RPMI8226 (cell line): ENCODE measurements at regions not wholly inside any gene's neighbourhood (a gene's known extent, or its start where the extent isn't known, plus 50 kb on each side); places are given as distances from the start of the nearest gene placed in this dataset.

Experiments
- DNase-seq: peaks from one replicate; pipeline ENCODE4 v3.0.0-alpha.2; 2015

DNA sequence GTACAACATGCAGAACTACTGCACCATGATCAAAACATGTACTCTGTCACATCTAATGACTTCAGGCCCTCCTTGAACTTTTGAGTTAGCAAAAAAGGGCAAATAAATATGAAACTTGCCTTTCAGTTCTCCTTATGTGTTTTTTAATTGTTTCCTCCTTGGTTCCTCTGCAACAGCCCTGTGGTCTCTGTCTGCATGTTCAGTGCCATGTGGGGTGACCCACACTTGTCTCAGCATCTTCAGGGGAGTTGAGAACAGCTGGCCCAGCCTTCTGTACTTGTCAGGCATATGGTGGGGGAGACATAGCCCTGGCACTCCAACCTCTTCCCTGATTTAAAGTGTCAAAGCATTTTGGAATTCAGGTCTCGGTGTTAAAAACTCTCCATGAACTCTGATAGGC, 188.0 kb upstream of the PGRMC2 start:
- no peak for DNase-seq

DNA sequence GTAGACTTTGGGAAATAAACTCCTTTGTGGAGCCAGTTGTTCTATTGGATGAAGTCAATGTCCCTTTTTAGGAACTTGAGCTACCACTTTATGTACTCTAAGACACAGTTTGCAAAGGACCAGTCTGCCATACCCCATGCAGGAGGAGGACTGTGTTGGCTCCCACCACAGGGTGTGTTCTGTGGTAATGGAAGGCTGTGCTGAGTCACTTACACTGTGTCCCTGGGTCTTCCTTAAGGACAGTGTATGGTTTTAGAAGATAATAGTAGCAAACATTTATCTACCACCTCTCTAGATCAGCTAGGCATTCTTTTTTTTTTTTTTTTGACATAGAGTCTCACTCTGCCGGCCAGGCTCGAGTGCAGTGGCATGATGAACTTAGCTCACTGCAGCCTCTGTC, 184.0 kb upstream of the PGRMC2 start:
- DNase-seq = no peak

DNA sequence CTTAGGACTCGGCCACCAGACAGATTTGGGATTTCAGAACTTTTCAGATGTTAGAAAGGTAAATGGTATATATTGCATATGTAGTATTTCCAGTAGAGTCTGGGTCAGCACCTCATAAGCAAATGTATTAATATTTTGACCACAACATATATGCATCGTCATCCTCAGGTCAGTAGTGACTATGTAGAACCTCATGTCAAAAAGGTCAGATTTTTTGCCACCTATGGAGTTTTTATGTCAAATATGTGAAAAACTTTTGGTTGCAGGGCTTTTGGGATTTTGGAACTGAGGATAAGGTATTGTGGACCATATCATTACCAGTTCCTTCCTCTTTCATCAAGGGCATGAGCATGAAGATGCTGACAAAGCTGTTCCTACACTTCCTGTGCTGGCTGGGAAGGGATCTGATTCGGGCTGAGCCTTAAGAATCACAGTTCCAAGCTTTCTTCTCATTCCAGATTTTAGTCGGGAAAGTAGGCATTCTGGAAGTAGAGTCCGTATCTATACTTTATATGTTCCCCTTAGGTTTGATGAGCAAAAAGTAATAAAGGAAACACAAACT, 183.0 kb upstream of the PGRMC2 start:
- DNase-seq = no peak

DNA sequence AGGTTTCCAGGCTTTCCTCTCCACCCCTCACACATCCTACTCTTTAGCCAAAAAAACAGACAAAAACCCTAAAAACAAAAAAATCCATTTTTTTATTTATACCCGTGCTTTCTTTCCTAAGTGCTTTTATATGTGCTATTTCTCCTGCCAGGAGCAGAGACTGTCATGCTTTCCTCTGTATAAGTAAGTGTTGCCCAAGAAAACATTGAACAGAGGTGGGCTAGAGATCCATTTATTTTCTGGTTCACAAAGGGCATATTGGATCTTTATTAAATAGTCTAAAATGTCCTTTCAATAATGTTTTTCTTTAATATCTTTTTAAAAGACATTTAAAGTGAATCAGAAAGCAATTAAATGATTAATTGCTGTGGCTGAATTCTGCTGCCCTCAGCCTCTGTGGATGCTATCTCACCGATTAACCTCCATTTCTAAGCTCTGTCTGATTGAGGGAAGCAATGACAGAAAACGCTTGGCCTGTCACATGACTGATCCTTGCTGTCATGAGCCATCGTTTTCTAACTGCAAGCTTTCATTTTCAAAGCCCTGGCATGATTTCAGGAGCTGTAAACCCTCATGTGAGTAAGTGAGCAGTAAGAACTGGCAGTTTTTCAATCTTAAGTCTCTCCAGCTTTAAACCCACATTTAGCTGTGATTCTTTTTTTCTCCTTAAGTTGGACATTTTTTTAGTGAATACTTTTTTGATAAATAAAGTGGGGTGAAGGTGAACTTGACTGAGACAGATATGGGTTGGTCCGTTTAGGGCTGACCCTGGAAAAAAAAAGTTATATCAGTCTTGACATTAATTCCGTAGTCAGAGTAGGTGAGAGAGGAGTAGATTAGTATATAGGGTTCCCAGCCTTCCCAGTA, 180.7 kb upstream of the PGRMC2 start:
- DNase-seq = peak; percentile 10

DNA sequence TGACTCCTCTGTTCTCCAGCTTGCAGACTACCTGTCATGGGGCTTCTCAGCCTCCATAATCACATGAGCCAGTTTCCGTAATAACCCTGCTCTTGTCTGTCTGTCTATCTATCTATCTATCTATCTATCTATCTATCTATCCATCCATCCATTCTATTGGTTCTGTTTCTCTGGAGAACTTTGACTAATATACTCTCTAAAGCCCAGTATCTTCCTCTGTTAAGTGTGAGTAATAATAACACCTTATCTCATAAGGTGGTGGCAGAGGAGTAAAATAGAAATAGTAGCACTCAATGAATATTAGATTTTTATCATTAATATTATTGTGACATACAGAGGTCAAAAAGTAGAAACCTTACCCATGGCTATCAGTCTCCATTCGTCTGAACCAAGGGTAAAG, 177.9 kb upstream of the PGRMC2 start:
- no peak for DNase-seq

GRCh38 chr4:128463006-128463405, 175.4 kb upstream of the PGRMC2 start:
- DNase-seq = no peak

GRCh38 chr4:128462103-128462783, 174.6 kb upstream of the PGRMC2 start:
- no peak for DNase-seq

- no peak for DNase-seq
Measured at GRCh38 chr4:128461291-128462102, 173.9 kb upstream of the PGRMC2 start.

DNA sequence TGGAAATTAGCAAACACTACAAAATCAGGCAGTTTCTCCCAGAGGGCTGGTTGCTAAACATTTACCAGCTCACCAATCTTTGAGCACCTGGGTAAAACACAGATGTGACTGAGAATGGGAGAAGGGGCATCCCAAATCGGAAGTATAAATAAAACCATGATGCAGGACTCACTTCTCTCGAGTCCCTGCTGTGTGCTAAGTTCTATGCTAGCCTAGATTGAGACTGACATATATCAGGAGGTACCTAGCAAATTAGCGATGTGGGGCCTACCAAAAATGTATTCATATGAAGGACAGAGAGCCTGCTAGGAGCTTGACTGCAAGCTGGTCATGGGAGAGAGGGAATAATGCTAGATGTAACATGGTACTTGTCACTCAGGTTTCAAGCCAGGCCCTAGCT, 171.9 kb upstream of the PGRMC2 start:
- no peak for DNase-seq

DNA sequence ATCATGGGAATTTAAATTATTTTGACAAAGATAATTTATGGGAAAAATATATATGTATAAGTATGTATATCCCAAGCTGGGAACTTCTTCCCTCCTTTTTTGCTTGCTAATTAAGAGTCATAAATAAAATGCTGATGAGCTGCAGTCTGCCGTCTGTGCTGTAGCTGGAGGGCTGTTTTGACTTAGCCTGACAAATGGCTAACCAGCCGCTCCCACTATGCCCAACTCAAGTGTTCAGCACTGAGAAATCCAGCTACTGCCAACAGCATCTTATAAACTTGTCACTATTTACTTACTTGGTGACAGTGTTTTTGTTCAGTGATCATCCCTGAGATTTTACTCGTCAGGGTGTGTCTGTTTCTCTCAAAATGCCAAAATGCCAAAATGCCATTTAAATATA, 171.2 kb upstream of the PGRMC2 start:
- no peak for DNase-seq

- no peak for DNase-seq
Measured at GRCh38 chr4:128457726-128458125, 170.1 kb upstream of the PGRMC2 start.

DNA sequence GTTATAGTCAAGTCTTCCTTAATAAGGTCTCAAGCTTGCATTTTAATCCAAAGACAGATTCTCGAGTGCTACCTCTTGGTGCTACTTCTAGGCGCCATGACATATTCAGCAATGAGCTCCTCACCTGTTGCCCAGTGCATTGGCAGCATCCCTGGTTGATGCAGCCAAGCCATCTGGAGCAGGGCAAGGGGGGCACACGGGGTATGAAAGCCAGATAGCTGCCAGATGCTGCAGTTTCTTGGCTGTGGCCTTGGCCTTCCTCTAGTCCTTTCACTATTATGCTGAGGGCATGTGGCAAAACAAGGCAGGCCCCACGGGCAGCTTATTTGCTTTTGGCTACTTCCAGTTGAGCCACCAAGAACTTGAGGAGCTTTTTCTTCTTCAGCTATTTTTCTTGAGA, 168.6 kb upstream of the PGRMC2 start:
- DNase-seq = no peak

- DNase-seq = no peak
Measured at GRCh38 chr4:128455480-128455879, 167.9 kb upstream of the PGRMC2 start.

DNA sequence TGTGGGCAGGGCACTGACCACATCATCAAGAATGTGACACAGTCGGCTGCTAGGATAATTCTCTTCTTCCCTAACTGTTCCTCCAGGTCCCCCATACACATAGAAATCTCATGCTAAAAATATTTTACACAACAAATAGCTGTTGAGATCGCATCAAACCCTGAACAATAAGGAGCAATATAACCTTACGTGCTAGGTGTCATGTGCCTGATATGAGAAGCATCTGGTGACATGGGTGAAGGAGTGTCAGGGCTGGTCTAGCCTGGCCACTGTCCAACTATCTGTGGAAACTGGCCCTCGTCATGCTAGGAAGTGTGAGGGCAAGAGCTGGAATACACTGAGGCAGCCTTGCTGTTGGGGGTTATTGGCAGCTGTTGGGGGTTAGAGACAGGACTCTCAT, 167.3 kb upstream of the PGRMC2 start:
- DNase-seq = no peak

DNA sequence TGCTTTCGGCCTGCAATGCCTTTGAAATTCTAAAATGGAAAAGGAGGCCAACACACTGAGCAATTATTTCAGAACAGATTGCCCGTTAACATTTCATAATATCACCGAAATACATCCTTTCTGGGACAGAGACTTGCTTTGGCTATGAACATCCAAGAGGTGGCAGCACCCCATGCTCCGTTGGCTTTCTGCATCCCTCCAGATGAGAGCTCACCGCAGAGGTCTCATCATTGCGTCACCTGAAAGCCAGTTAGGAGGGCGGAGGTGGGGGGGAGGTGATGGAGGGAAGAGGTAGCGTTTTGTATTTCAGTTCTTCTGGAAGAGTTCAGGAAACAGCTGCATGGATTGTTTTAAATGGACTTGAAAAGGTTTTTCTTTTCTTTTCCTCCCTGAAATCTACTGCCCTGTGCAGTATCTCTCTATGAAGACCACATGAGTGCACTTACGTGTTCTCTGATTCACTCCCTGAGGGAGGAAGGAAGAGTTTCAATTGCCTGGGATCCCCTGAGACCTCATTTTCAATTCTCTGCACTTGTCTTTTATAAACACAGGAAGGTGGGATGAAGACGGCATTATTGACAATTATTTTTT, 166.8 kb upstream of the PGRMC2 start:
- peak; percentile 66 for DNase-seq

- no peak for DNase-seq
Measured at GRCh38 chr4:128452415-128452814, 164.8 kb upstream of the PGRMC2 start.

GRCh38 chr4:128451270-128451905, 163.8 kb upstream of the PGRMC2 start:
- no peak for DNase-seq

GRCh38 chr4:128450326-128451120, 162.9 kb upstream of the PGRMC2 start:
- no peak for DNase-seq

DNA sequence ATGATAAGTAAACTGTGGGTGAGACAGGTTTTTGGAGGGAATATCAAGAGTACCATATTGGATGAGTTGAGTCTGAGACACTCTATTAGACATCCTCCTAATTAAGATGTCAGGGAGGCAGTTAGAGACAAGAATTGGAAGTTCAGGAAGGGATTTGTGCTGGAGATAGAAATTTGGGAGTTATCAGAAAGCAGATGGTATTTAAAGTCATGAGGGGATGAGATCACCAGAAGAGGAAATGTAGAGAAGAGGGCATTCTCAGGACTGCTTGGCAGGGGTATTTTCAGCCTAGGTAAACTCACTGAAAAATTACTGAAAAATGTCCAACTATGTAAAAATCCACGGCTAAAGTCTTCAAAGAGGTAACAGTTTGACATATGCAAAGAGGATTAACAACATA, 161.6 kb upstream of the PGRMC2 start:
- DNase-seq = no peak

DNA sequence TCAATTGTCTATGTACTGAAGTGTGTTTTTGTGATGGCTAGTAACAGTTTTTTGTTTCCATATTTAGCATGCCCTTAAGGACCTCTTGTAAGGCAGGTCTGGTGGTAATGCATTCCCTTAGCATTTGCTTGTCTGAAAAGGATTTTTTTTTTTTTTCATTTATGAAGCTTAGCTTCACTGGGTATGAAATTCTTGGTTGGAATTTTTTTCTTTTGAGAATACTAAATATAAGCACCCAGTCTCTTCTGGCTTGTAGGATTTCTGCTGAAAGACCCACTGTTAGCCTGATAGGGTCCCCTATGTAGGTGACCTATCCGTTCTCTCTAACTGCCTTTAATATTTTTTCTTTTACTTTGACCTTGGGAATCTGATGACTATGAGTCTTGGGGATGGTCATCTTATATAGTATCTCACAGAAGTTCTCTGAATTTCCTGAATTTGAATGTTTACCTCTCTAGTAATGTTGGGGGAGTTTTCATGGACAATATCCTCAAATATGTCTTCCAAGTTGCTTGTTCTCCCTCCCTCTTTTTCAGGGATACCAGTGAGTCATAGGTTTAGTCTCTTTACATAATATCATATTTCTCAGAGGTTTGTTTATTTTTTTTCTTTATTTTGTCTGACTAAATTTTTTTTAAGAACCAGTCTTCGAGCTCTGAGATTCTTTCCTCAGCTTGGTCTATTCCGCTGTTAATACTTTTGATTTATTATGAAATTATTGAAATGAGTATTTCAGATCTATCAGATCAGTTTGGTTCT, 157.1 kb upstream of the PGRMC2 start:
- no peak for DNase-seq

DNA sequence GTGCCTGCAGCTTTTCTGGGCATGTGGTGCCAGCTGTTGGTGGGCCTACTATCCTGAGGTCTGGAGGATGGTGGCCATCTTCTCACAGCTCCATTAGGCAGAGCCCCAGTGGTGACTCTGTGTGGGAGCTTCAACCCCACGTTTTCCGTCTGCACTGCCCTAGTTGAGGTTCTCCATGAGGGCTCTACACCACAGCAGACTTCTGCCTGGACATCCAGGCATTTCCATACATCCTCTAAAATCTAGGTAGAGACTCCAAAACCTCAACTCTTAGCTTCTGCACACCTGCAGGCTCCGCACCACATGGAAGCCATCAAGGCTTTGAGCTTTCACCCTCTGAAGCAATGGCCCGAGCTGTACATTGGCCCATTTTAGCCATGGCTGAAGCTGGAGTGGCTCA, 153.3 kb upstream of the PGRMC2 start:
- no peak for DNase-seq
